Adrenal gland (tissue), 9 donors: ENCODE measurements at regions not wholly inside any gene's neighbourhood (a gene's known extent, or its start where the extent isn't known, plus 50 kb on each side); places are given as distances from the start of the nearest gene placed in this dataset.

ENCODE experiments used
- DNase-seq, 7 donors: peaks; one replicate each; pipeline ENCODE4 v3.0.0-alpha.2; 2019 to 2020
- H3K27ac ChIP-seq, 5 donors: fragments of 200-600 bp; sonication (generic) in 4 of 5; 1 replicate in 3 of 5; 2 replicates in 2 of 5; pipeline versions ENCODE4 v1.5.1 to v1.8.0; 2016 to 2020; ENCODE audit warnings: mild to moderate bottlenecking in 1 of 5
- H3K27me3 ChIP-seq: fragments of 200-600 bp; 2 replicates; pipeline ENCODE4 v1.8.0; 2021
- H3K36me3 ChIP-seq, 2 donors: fragments of 200-600 bp; replicated peaks in 1 of 2; 1 replicate in 1 of 2; 2 replicates in 1 of 2; pipeline versions ENCODE4 v1.5.1 to v1.8.0; 2018 to 2022
- H3K4me1 ChIP-seq, 2 donors: fragments of 200-600 bp; replicated peaks in 1 of 2; 1 replicate in 1 of 2; 2 replicates in 1 of 2; pipeline versions ENCODE4 v1.5.1 to v1.8.0; 2018 to 2021
- H3K4me3 ChIP-seq, 4 donors: fragments of 200-600 bp; sonication (generic) in 3 of 4; one replicate each; pipeline ENCODE4 v1.5.1; 2016 to 2018
- H3K9me3 ChIP-seq, 3 donors: fragments of 200-600 bp; sonication (generic) in 1 of 3; replicated peaks in 1 of 3; 1 replicate in 2 of 3; 2 replicates in 1 of 3; pipeline versions ENCODE4 v1.5.1 to v1.8.0; 2016 to 2021
- CTCF ChIP-seq, 6 experiments: fragments of 450-650 bp in 4 of 6; fragments of 200-600 bp in 2 of 6; sonication (generic) in 1 of 6; IDR thresholded peaks; 1 replicate in 5 of 6; 2 replicates in 1 of 6; pipeline versions ENCODE4 v1.5.1 to v1.8.0; 2016 to 2021; ENCODE audit warnings: antibody characterized with exemption in 6 of 6, mild to moderate bottlenecking in 2 of 6, moderate library complexity in 1 of 6
- POLR2A ChIP-seq, 2 donors: fragments of 450-650 bp; IDR thresholded peaks; one replicate each; pipeline ENCODE4 v1.6.1; 2017; ENCODE audit warnings: antibody characterized with exemption in 2 of 2, mild to moderate bottlenecking in 2 of 2, moderate library complexity in 1 of 2
- WGBS, 4 donors: extraction: QIAGEN DNeasy Blood & Tissue Kit in 2 of 4; methylation state at CpG; one replicate each; pipeline versions ENCODE4 v1.1.5 to v1.1.7; 2013 to 2017; 5-methylcytosine and 5-hydroxymethylcytosine counted together
- intact Hi-C, 2 donors: fragments of 100-400 bp; cut with DNase I; formaldehyde crosslinking; loops; one replicate each; pipeline versions ENCODE4 v1.14.1 to v1.15.0; 2022 to 2023
- donor health status: healthy with polysubstance abuse.
- donor health status: Bipolar disorder and iron deficiency.
- donor health status: DM: yes; HTN: yes; CAD: no.
- donor health status: DM: no; HTN: no; CAD: no.
- donor health status: DM: no; HTN: no; CAD: no.

GRCh38 chr6:90819483-90819882, 232.6 kb upstream of the MAP3K7 start:
- TF ChIP-seq POLR2A (IDR thresholded peaks at IDR 0.05) (no peak), CTCF (IDR thresholded peaks at IDR 0.05) (no peak)
- WGBS, 4 donors = 70 to 80% (median 77%) methylated on average over 4 of the region's 4 CpGs
- intact Hi-C loops = no loop called here

GRCh38 chr6:90818163-90818562, 231.3 kb upstream of the MAP3K7 start:
- DNase-seq = no peak
- no peaks in the 10 kb centered on the region for H3K4me1 ChIP-seq

More at GRCh38 chr6:90819483-90819882, 232.6 kb upstream of the MAP3K7 start:
- Histone ChIP-seq H3K4me3 (no peak overlapping the region), H3K4me1 (no peaks in the 10 kb centered on the region), H3K36me3 (no peaks in the 10 kb centered on the region), H3K27me3 (no peaks in the 10 kb centered on the region), H3K9me3 (no peaks in the 10 kb centered on the region), H3K27ac (no peak overlapping the region)
- DNase-seq = no peak

GRCh38 chr6:90816764-90817163, 229.9 kb upstream of the MAP3K7 start:
- no peaks in the 10 kb centered on the region for H3K27me3 ChIP-seq
- DNase-seq = no peak
- WGBS, 4 donors = 79 to 91% (median 88%) methylated on average over 2 of the region's 2 CpGs
- no peak overlapping the region for H3K27ac ChIP-seq
- no peak overlapping the region for H3K4me3 ChIP-seq
- no peaks in the 10 kb centered on the region for H3K4me1 ChIP-seq
- no peaks in the 10 kb centered on the region for H3K9me3 ChIP-seq
- intact Hi-C loops = no loop called here
- no peaks in the 10 kb centered on the region for H3K36me3 ChIP-seq
- no peak for TF ChIP-seq POLR2A (IDR thresholded peaks at IDR 0.05)
- TF ChIP-seq CTCF (IDR thresholded peaks at IDR 0.05) = no peak

More at GRCh38 chr6:90818163-90818562, 231.3 kb upstream of the MAP3K7 start:
- Histone ChIP-seq H3K27ac (no peak overlapping the region), H3K36me3 (no peaks in the 10 kb centered on the region), H3K27me3 (no peaks in the 10 kb centered on the region), H3K4me3 (no peak overlapping the region), H3K9me3 (no peaks in the 10 kb centered on the region)
- TF ChIP-seq POLR2A (IDR thresholded peaks at IDR 0.05) (no peak), CTCF (IDR thresholded peaks at IDR 0.05) (no peak)
- intact Hi-C loops = no loop called here

GRCh38 chr6:90811596-90812226, 224.8 kb upstream of the MAP3K7 start:
- TF ChIP-seq CTCF (IDR thresholded peaks at IDR 0.05) (no peak), POLR2A (IDR thresholded peaks at IDR 0.05) (no peak)
- Histone ChIP-seq H3K4me3 (no peak overlapping the region), H3K36me3 (no peaks in the 10 kb centered on the region), H3K4me1 (no peaks in the 10 kb centered on the region), H3K27ac (no peak overlapping the region), H3K27me3 (no peaks in the 10 kb centered on the region), H3K9me3 (no peaks in the 10 kb centered on the region)
- intact Hi-C loops = no loop called here
- WGBS, 4 donors = 36 to 54% (median 47%) methylated on average over 11 of the region's 11 CpGs
- DNase-seq = no peak
